Erythroblast (primary cell): ENCODE measurements at regions not wholly inside any gene's neighbourhood (a gene's known extent, or its start where the extent isn't known, plus 50 kb on each side); places are given as distances from the start of the nearest gene placed in this dataset.

Experiments used
- GATA1 ChIP-seq: IDR thresholded peaks from 2 replicates; pipeline ENCODE4 v1.6.1; 2011; ENCODE audit warnings: low read depth, mild to moderate bottlenecking, control low read depth, low read length, moderate library complexity
- POLR2A ChIP-seq: IDR thresholded peaks from 2 replicates; pipeline ENCODE4 v1.6.1; 2011; ENCODE audit warnings: mild to moderate bottlenecking, low read length

- TF ChIP-seq POLR2A (no peak), GATA1 (no peak)
Measured at GRCh38 chr20:56933331-56933698, 304.2 kb downstream of the TFAP2C start.
